GM12878 (cell line): ENCODE measurements at regions not wholly inside any gene's neighbourhood (a gene's known extent, or its start where the extent isn't known, plus 50 kb on each side); places are given as distances from the start of the nearest gene placed in this dataset.

Experiments
- ATF3 ChIP-seq: IDR thresholded peaks from 2 replicates; pipeline ENCODE4 v1.6.1; 2011; ENCODE audit warnings: low read depth, mild to moderate bottlenecking, low read length, moderate library complexity, borderline replicate concordance; ENCODE audit errors: extremely low read depth
- BACH1 ChIP-seq: fragments of 450-650 bp; IDR thresholded peaks from 2 replicates; pipeline ENCODE4 v1.6.1; 2017; ENCODE audit warnings: mild to moderate bottlenecking, borderline replicate concordance
- BCL3 ChIP-seq: IDR thresholded peaks from 2 replicates; pipeline ENCODE4 v1.6.1; 2011; ENCODE audit warnings: borderline replicate concordance, low read depth, mild to moderate bottlenecking, moderate library complexity, low read length; ENCODE audit not compliant: insufficient read depth, poor library complexity, severe bottlenecking
- E4F1 ChIP-seq: fragments of 450-650 bp; IDR thresholded peaks from 2 replicates; pipeline ENCODE4 v1.6.1; 2018; ENCODE audit warnings: borderline replicate concordance, mild to moderate bottlenecking; ENCODE audit not compliant: partially characterized antibody
- EED ChIP-seq: sonication (generic); IDR thresholded peaks from 2 replicates; pipeline ENCODE4 v1.6.1; 2016; ENCODE audit warnings: antibody characterized with exemption, low read depth
- FOXM1 ChIP-seq: IDR thresholded peaks from 2 replicates; pipeline ENCODE4 v1.6.1; 2012; ENCODE audit warnings: low read depth, mild to moderate bottlenecking, inconsistent platforms, low read length, moderate library complexity
- IKZF1 ChIP-seq: fragments of 450-650 bp; conservative IDR thresholded peaks from 2 replicates; pipeline ENCODE4 v1.6.1; 2017; ENCODE audit warnings: antibody characterized with exemption, mild to moderate bottlenecking
- IRF3 ChIP-seq: fragments of 450-650 bp; IDR thresholded peaks from 2 replicates; pipeline ENCODE4 v1.6.1; 2014; ENCODE audit warnings: mild to moderate bottlenecking
- POLR2A ChIP-seq: IDR thresholded peaks from 2 replicates; pipeline ENCODE4 v1.6.1; 2011; ENCODE audit warnings: low read depth, mild to moderate bottlenecking, low read length
- RB1 ChIP-seq: fragments of 450-650 bp; formaldehyde crosslinking; IDR thresholded peaks from 2 replicates; pipeline ENCODE4 v1.6.1; 2017; ENCODE audit warnings: mild to moderate bottlenecking, borderline replicate concordance
- SREBF2 ChIP-seq: IDR thresholded peaks from 2 replicates; pipeline ENCODE4 v1.6.1; 2012; ENCODE audit warnings: mild to moderate bottlenecking, low read length
- USF1 ChIP-seq: IDR thresholded peaks from 2 replicates; pipeline ENCODE4 v1.6.1; 2011; ENCODE audit warnings: borderline replicate concordance, low read depth, mild to moderate bottlenecking, moderate library complexity, mixed read lengths, low read length; ENCODE audit not compliant: insufficient read depth; ENCODE audit errors: extremely low read length
- YY1 ChIP-seq: IDR thresholded peaks from 2 replicates; pipeline ENCODE4 v1.6.1; 2011; ENCODE audit warnings: low read depth, mild to moderate bottlenecking, low read length
- ZSCAN29 ChIP-seq: fragments of 450-650 bp; IDR thresholded peaks from 2 replicates; pipeline ENCODE4 v1.6.1; 2017; ENCODE audit warnings: mild to moderate bottlenecking, moderate library complexity

GRCh38 chr15:53159458-53159857 lies 369.3 kb upstream of the ONECUT1 start (continued):
- no peak for TF ChIP-seq E4F1
- TF ChIP-seq YY1, result no peak
- TF ChIP-seq ZSCAN29, result no peak
- TF ChIP-seq ATF3, result no peak
- TF ChIP-seq IKZF1, result no peak
- TF ChIP-seq EED, result no peak
- no peak for TF ChIP-seq IRF3
- TF ChIP-seq BCL3, result no peak
- TF ChIP-seq SREBF2, result no peak
- no peak for TF ChIP-seq USF1
- TF ChIP-seq POLR2A, result no peak
- TF ChIP-seq RB1, result no peak
- no peak for TF ChIP-seq BACH1
- no peak for TF ChIP-seq FOXM1
